ENCODE measurements at regions not wholly inside any gene's neighbourhood (a gene's known extent, or its start where the extent isn't known, plus 50 kb on each side); places are given as distances from the start of the nearest gene placed in this dataset.
"Not testable (repeated sequence)": the region's sequence is repeated elsewhere in the genome, so short reads cannot be mapped to it uniquely, and the experiment has no call there.

- H3K36me3 ChIP-seq (ENCODE audit: low read depth), result no peaks in the 10 kb centered on the region
- no peak overlapping the region for H3K4me2 ChIP-seq
- TF ChIP-seq CTCF (conservative IDR thresholded peaks at IDR 0.05), result no peak
- no peak for TF ChIP-seq EZH2 (IDR thresholded peaks at IDR 0.05; ENCODE audit: low read depth)
- H3K79me2 ChIP-seq (ENCODE audit: low read depth), result no peaks in the 10 kb centered on the region
- H3K4me3 ChIP-seq, result no peak overlapping the region
- no peaks in the 10 kb centered on the region for H3F3A ChIP-seq (ENCODE audit: insufficient read depth, low read depth)
- no TSS peak for BruUV-seq (replicated peaks)
- no peaks in the 10 kb centered on the region for H3K9me3 ChIP-seq (ENCODE audit: insufficient read depth, low read depth)
- H3K27me3 ChIP-seq (ENCODE audit: insufficient read depth, low read depth), result no peaks in the 10 kb centered on the region
- peaks cover 4% of the 10 kb centered on the region; the same call in 1 of the 2 replicates for H3K4me1 ChIP-seq (replicated peaks; ENCODE audit: insufficient read depth)
- H2AFZ ChIP-seq, result no peak overlapping the region
- no peak overlapping the region for H3K27ac ChIP-seq
- no peaks in the 10 kb centered on the region for H4K20me1 ChIP-seq (ENCODE audit: insufficient read depth)
- POLR2A ChIA-PET (ENCODE audit: unreplicated experiment), result no interaction called here
- no peak for DNase-seq
- H3K9me2 ChIP-seq (ENCODE audit: insufficient read depth), result no peaks in the 10 kb centered on the region
- CTCF ChIA-PET, result no interaction called here
- intact Hi-C loops (cut with micrococcal nuclease; ENCODE audit: unreplicated experiment), result no loop called here
Measured at GRCh38 chr14:51596488-51597117, 55.1 kb upstream of the FRMD6 start.

GRCh38 chr14:51597261-51598001 lies 54.3 kb upstream of the FRMD6 start:
- DNase-seq, result no peak
- TF ChIP-seq EZH2 (IDR thresholded peaks at IDR 0.05; ENCODE audit: low read depth) (no peak), CTCF (conservative IDR thresholded peaks at IDR 0.05) (no peak)
- Histone ChIP-seq H3K36me3 (ENCODE audit: low read depth) (no peaks in the 10 kb centered on the region), H3K79me2 (ENCODE audit: low read depth) (no peaks in the 10 kb centered on the region), H3K4me2 (no peak overlapping the region), H3K4me1 (replicated peaks; ENCODE audit: insufficient read depth) (peaks cover 4% of the 10 kb centered on the region; the same call in 1 of the 2 replicates), H3F3A (ENCODE audit: insufficient read depth, low read depth) (no peaks in the 10 kb centered on the region), H2AFZ (no peak overlapping the region), H4K20me1 (ENCODE audit: insufficient read depth) (no peaks in the 10 kb centered on the region), H3K27me3 (ENCODE audit: insufficient read depth, low read depth) (no peaks in the 10 kb centered on the region), H3K4me3 (no peak overlapping the region), H3K9me2 (ENCODE audit: insufficient read depth) (no peaks in the 10 kb centered on the region), H3K27ac (no peak overlapping the region), H3K9me3 (ENCODE audit: insufficient read depth, low read depth) (no peaks in the 10 kb centered on the region)
- CTCF ChIA-PET, result no interaction called here
- POLR2A ChIA-PET (ENCODE audit: unreplicated experiment), result no interaction called here
- intact Hi-C loops (cut with micrococcal nuclease; ENCODE audit: unreplicated experiment), result no loop called here
- BruUV-seq (replicated peaks), result no TSS peak

- intact Hi-C loops (cut with micrococcal nuclease; ENCODE audit: unreplicated experiment); H3K27ac ChIP-seq; H3K4me2 ChIP-seq; H3K79me2 ChIP-seq (ENCODE audit: low read depth); H3K9me3 ChIP-seq (ENCODE audit: insufficient read depth, low read depth); H3K9me2 ChIP-seq (ENCODE audit: insufficient read depth); DNase-seq; H3K4me1 ChIP-seq (replicated peaks; ENCODE audit: insufficient read depth); H3F3A ChIP-seq (ENCODE audit: insufficient read depth, low read depth); H3K4me3 ChIP-seq; H4K20me1 ChIP-seq (ENCODE audit: insufficient read depth); BruUV-seq (replicated peaks); H3K27me3 ChIP-seq (ENCODE audit: insufficient read depth, low read depth); H3K36me3 ChIP-seq (ENCODE audit: low read depth); H2AFZ ChIP-seq: not testable (repeated sequence)
- ChIA-PET POLR2A (ENCODE audit: unreplicated experiment) (interaction anchor here (0.7 kb wide), 1 partner anchor 14 kb away, joined by 8 read pairs; no protein-coding TSS in a partner anchor), CTCF (interaction anchor here (0.7 kb wide), 1 partner anchor 67 kb away, joined by 7 read pairs; no protein-coding TSS in a partner anchor)
Measured at GRCh38 chr14:51598924-51599600, 52.6 kb upstream of the FRMD6 start.

Measured in PC-9 (cell line).